Keratinocyte (primary cell): ENCODE measurements at regions not wholly inside any gene's neighbourhood (a gene's known extent, or its start where the extent isn't known, plus 50 kb on each side); places are given as distances from the start of the nearest gene placed in this dataset.

ENCODE experiments used
- DNase-seq: peaks from one replicate; pipeline ENCODE4 v3.0.0-alpha.2; 2011; ENCODE audit warnings: low read depth, missing footprints, low spot score
- FAIRE-seq: peaks from 2 replicates; lab custom pipeline; 2011; peaks lifted over from hg19 to GRCh38; lab: Jason Lieb, UNC
- H2AFZ ChIP-seq: 2 replicates; pipeline ENCODE4 v1.6.0; 2012; ENCODE audit warnings: low read length, control low read depth, inconsistent platforms; ENCODE audit not compliant: control insufficient read depth
- H3K27ac ChIP-seq: 2 replicates; pipeline ENCODE4 v1.5.1; 2011; ENCODE audit warnings: low read length; ENCODE audit not compliant: control insufficient read depth, insufficient read depth
- H3K27me3 ChIP-seq: 3 replicates; pipeline ENCODE4 v1.6.0; 2011; ENCODE audit warnings: low read length; ENCODE audit not compliant: control insufficient read depth, insufficient read depth; ENCODE audit errors: extremely low read depth
- H3K36me3 ChIP-seq, 2 experiments: 2 replicates in 1 of 2; 3 replicates in 1 of 2; pipeline ENCODE4 v1.5.1; 2011; ENCODE audit warnings: low read length in 2 of 2, mild to moderate bottlenecking in 1 of 2; ENCODE audit not compliant: control insufficient read depth in 2 of 2, insufficient read depth in 2 of 2; ENCODE audit errors: extremely low read depth in 1 of 2
- H3K4me1 ChIP-seq: 3 replicates; pipeline ENCODE4 v1.5.1; 2011; ENCODE audit warnings: low read length; ENCODE audit not compliant: control insufficient read depth, insufficient read depth; ENCODE audit errors: extremely low read depth
- H3K4me2 ChIP-seq: 3 replicates; pipeline ENCODE4 v1.6.0; 2011; ENCODE audit warnings: low read depth, low read length; ENCODE audit not compliant: control insufficient read depth, insufficient read depth; ENCODE audit errors: extremely low read depth
- H3K4me3 ChIP-seq, 3 experiments: fragments of 200-600 bp in 1 of 3; sonication (generic) in 1 of 3; 2 replicates in 2 of 3; 3 replicates in 1 of 3; pipeline ENCODE4 v1.5.1; 2011 to 2016; ENCODE audit warnings: low read length in 3 of 3, mild to moderate bottlenecking in 3 of 3, control low read depth in 2 of 3, inconsistent platforms in 1 of 3, low read depth in 1 of 3, mixed read lengths in 1 of 3, mixed run types in 1 of 3, moderate library complexity in 1 of 3; ENCODE audit not compliant: control insufficient read depth in 2 of 3, insufficient read depth in 2 of 3; ENCODE audit errors: extremely low read depth in 1 of 3
- H3K79me2 ChIP-seq: 2 replicates; pipeline ENCODE4 v1.6.0; 2012; ENCODE audit warnings: low read length; ENCODE audit not compliant: control insufficient read depth, insufficient read depth
- H3K9ac ChIP-seq: 3 replicates; pipeline ENCODE4 v1.6.0; 2011; ENCODE audit warnings: low read length; ENCODE audit not compliant: control insufficient read depth, insufficient read depth; ENCODE audit errors: extremely low read depth
- H3K9me1 ChIP-seq: 3 replicates; pipeline ENCODE4 v1.6.0; 2011; ENCODE audit warnings: low read length; ENCODE audit not compliant: control insufficient read depth, insufficient read depth; ENCODE audit errors: extremely low read depth
- H3K9me3 ChIP-seq: 2 replicates; pipeline ENCODE4 v1.5.1; 2012; ENCODE audit warnings: low read depth, low read length; ENCODE audit not compliant: control insufficient read depth
- H4K20me1 ChIP-seq: 3 replicates; pipeline ENCODE4 v1.6.0; 2011; ENCODE audit warnings: low read length; ENCODE audit not compliant: control insufficient read depth, insufficient read depth; ENCODE audit errors: extremely low read depth
- EZH2 ChIP-seq: IDR thresholded peaks from one replicate; pipeline ENCODE4 v1.6.1; 2012; ENCODE audit warnings: inconsistent platforms, mild to moderate bottlenecking, low read length, moderate library complexity
- dilution Hi-C: fragments of 300-500 bp; cut with MboI; formaldehyde crosslinking; loops from one replicate; pipeline ENCODE4 v1.7.0; 2020; ENCODE audit warnings: low sequenced_read_pairs; ENCODE audit not compliant: extremely low pct_ligation_motif_present
- TF ChIP-seq, protein P1 (sequence below), 3 experiments: IDR thresholded peaks in 1 of 3; conservative IDR thresholded peaks in 1 of 3; optimal IDR thresholded peaks in 1 of 3; 2 replicates in 2 of 3; 3 replicates in 1 of 3; pipeline versions ENCODE3 to v1.5.1; 2011; ENCODE audit warnings: low read length in 3 of 3, mild to moderate bottlenecking in 3 of 3, moderate library complexity in 2 of 3, control low read depth in 1 of 3, inconsistent platforms in 1 of 3; ENCODE audit not compliant: insufficient read depth in 2 of 3; ENCODE audit errors: extremely low read depth in 1 of 3

- no peaks in the 10 kb centered on the region for H3K36me3 ChIP-seq
- H3K4me1 ChIP-seq = no peaks in the 10 kb centered on the region
- H3K79me2 ChIP-seq = no peaks in the 10 kb centered on the region
- no peak overlapping the region for H3K27ac ChIP-seq
- FAIRE-seq (no peak), DNase-seq (no peak)
- dilution Hi-C loops = no loop called here
- H4K20me1 ChIP-seq = no peaks in the 10 kb centered on the region
- no peak overlapping the region for H2AFZ ChIP-seq
- no peak overlapping the region for H3K4me2 ChIP-seq
- no peak overlapping the region for H3K9ac ChIP-seq
- no peaks in the 10 kb centered on the region for H3K27me3 ChIP-seq
- H3K9me3 ChIP-seq = no peaks in the 10 kb centered on the region
- H3K9me1 ChIP-seq = no peaks in the 10 kb centered on the region
- H3K4me3 ChIP-seq = no peak overlapping the region
- TF ChIP-seq EZH2 = no peak
- TF ChIP-seq, protein P1, sequence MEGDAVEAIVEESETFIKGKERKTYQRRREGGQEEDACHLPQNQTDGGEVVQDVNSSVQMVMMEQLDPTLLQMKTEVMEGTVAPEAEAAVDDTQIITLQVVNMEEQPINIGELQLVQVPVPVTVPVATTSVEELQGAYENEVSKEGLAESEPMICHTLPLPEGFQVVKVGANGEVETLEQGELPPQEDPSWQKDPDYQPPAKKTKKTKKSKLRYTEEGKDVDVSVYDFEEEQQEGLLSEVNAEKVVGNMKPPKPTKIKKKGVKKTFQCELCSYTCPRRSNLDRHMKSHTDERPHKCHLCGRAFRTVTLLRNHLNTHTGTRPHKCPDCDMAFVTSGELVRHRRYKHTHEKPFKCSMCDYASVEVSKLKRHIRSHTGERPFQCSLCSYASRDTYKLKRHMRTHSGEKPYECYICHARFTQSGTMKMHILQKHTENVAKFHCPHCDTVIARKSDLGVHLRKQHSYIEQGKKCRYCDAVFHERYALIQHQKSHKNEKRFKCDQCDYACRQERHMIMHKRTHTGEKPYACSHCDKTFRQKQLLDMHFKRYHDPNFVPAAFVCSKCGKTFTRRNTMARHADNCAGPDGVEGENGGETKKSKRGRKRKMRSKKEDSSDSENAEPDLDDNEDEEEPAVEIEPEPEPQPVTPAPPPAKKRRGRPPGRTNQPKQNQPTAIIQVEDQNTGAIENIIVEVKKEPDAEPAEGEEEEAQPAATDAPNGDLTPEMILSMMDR (optimal IDR thresholded peaks at IDR 0.05 in 1 of 3, IDR thresholded peaks at IDR 0.05 in 1 of 3, conservative IDR thresholded peaks at IDR 0.05 in 1 of 3; ENCODE audit: extremely low read depth in 1 of 3, insufficient read depth in 2 of 3, low read length in 3 of 3) = no peak
These were observed 164.3 kb downstream of the GXYLT1 start for GRCh38 chr12:41980390-41980789.

DNA sequence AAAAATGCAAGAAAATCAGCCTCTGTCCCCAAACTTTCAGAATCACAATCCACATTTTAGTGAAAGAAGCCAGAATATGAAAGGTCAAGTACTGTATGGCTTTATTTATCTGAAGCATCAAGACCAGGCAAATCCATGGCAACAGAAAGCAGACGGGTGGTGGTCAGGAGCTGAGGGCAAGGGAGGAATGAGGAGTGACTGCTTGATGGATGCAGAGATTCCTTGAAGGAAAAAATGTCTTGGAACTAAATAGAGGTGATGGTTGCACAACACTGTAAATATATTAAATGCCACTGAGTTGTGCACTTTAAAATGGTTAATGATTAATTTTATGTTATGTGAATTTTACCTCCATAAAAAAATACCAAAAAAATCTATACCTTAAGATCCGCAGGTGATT, 165.1 kb downstream of the GXYLT1 start:
- H3K4me1 ChIP-seq = no peaks in the 10 kb centered on the region
- no peak for FAIRE-seq
- no peaks in the 10 kb centered on the region for H3K36me3 ChIP-seq
- H3K4me2 ChIP-seq = no peak overlapping the region
- no peaks in the 10 kb centered on the region for H3K79me2 ChIP-seq
- DNase-seq = no peak
- no peaks in the 10 kb centered on the region for H4K20me1 ChIP-seq
- H3K27me3 ChIP-seq = no peaks in the 10 kb centered on the region
- H3K9me3 ChIP-seq = no peaks in the 10 kb centered on the region
- dilution Hi-C loops = no loop called here
- H3K4me3 ChIP-seq = no peak overlapping the region
- no peaks in the 10 kb centered on the region for H3K9me1 ChIP-seq
- H2AFZ ChIP-seq = no peak overlapping the region
- H3K27ac ChIP-seq = no peak overlapping the region
- TF ChIP-seq EZH2 = no peak
- TF ChIP-seq, protein P1 (optimal IDR thresholded peaks at IDR 0.05 in 1 of 3, IDR thresholded peaks at IDR 0.05 in 1 of 3, conservative IDR thresholded peaks at IDR 0.05 in 1 of 3; ENCODE audit: extremely low read depth in 1 of 3, insufficient read depth in 2 of 3, low read length in 3 of 3) = no peak
- no peak overlapping the region for H3K9ac ChIP-seq
